Peyer's patch (tissue), 4 donors: ENCODE measurements at regions not wholly inside any gene's neighbourhood (a gene's known extent, or its start where the extent isn't known, plus 50 kb on each side); places are given as distances from the start of the nearest gene placed in this dataset.

Source experiments
- DNase-seq, 3 donors: peaks; one replicate each; pipeline ENCODE4 v3.0.0-alpha.2; 2017 to 2019
- H3K27ac ChIP-seq, 4 donors: fragments of 200-600 bp; sonication (generic); one replicate each; pipeline ENCODE4 v1.5.1; 2016 to 2019
- H3K27me3 ChIP-seq, 2 donors: fragments of 200-600 bp; sonication (generic); one replicate each; pipeline ENCODE4 v1.5.1; 2019
- H3K36me3 ChIP-seq, 3 donors: fragments of 200-600 bp; sonication (generic); one replicate each; pipeline ENCODE4 v1.5.1; 2016 to 2019
- H3K4me1 ChIP-seq, 4 donors: fragments of 200-600 bp; sonication (generic); one replicate each; pipeline ENCODE4 v1.5.1; 2016 to 2019
- H3K4me3 ChIP-seq, 4 donors: fragments of 200-600 bp; sonication (generic); 1 replicate in 3 of 4; 2 replicates in 1 of 4; pipeline ENCODE4 v1.5.1; 2016 to 2019; ENCODE audit warnings: mild to moderate bottlenecking in 1 of 4
- H3K9me3 ChIP-seq, 4 donors: fragments of 200-600 bp; sonication (generic); one replicate each; pipeline ENCODE4 v1.5.1; 2016 to 2019; ENCODE audit warnings: mild to moderate bottlenecking in 1 of 4
- CTCF ChIP-seq, 6 experiments: fragments of 450-650 bp in 4 of 6; fragments of 200-600 bp in 2 of 6; sonication (generic) in 1 of 6; IDR thresholded peaks; one replicate each; pipeline ENCODE4 v1.5.1; 2017 to 2019; ENCODE audit warnings: antibody characterized with exemption in 6 of 6, mild to moderate bottlenecking in 3 of 6, moderate library complexity in 1 of 6
- POLR2A ChIP-seq, 2 donors: fragments of 450-650 bp; IDR thresholded peaks; one replicate each; pipeline ENCODE4 v1.5.1; 2017; ENCODE audit warnings: antibody characterized with exemption in 2 of 2, mild to moderate bottlenecking in 2 of 2, moderate library complexity in 2 of 2

GRCh38 chr15:55044162-55044561 lies 152.6 kb downstream of the RSL24D1 start:
- TF ChIP-seq CTCF (IDR thresholded peaks at IDR 0.05) (no peak), POLR2A (IDR thresholded peaks at IDR 0.05) (no peak)
- H3K4me3 ChIP-seq = no peak overlapping the region
- DNase-seq = no peak
- no peaks in the 10 kb centered on the region for H3K27me3 ChIP-seq
- H3K9me3 ChIP-seq = no peaks in the 10 kb centered on the region
- no peaks in the 10 kb centered on the region for H3K36me3 ChIP-seq
- no peak overlapping the region for H3K27ac ChIP-seq
- no peaks in the 10 kb centered on the region for H3K4me1 ChIP-seq

- H3K4me1 ChIP-seq = no peaks in the 10 kb centered on the region
- TF ChIP-seq POLR2A (IDR thresholded peaks at IDR 0.05) (no peak), CTCF (IDR thresholded peaks at IDR 0.05) (no peak)
- no peaks in the 10 kb centered on the region for H3K36me3 ChIP-seq
- no peak for DNase-seq
- H3K4me3 ChIP-seq = no peak overlapping the region
- H3K9me3 ChIP-seq = no peaks in the 10 kb centered on the region
- no peak overlapping the region for H3K27ac ChIP-seq
- H3K27me3 ChIP-seq = no peaks in the 10 kb centered on the region
Measured at GRCh38 chr15:55037071-55037470, 159.7 kb downstream of the RSL24D1 start.

- Histone ChIP-seq H3K27ac (no peak overlapping the region), H3K36me3 (no peaks in the 10 kb centered on the region), H3K27me3 (no peaks in the 10 kb centered on the region), H3K4me3 (no peak overlapping the region), H3K4me1 (no peaks in the 10 kb centered on the region), H3K9me3 (no peaks in the 10 kb centered on the region)
- no peak for DNase-seq
- TF ChIP-seq CTCF (IDR thresholded peaks at IDR 0.05) = no peak
- TF ChIP-seq POLR2A (IDR thresholded peaks at IDR 0.05) = no peak
Measured at GRCh38 chr15:55035749-55036148, 161.0 kb downstream of the RSL24D1 start.

GRCh38 chr15:55033574-55033973 lies 163.2 kb downstream of the RSL24D1 start:
- H3K4me3 ChIP-seq = no peak overlapping the region
- no peak for DNase-seq
- no peaks in the 10 kb centered on the region for H3K9me3 ChIP-seq
- H3K36me3 ChIP-seq = no peaks in the 10 kb centered on the region
- no peaks in the 10 kb centered on the region for H3K27me3 ChIP-seq
- no peaks in the 10 kb centered on the region for H3K4me1 ChIP-seq
- TF ChIP-seq CTCF (IDR thresholded peaks at IDR 0.05) (no peak), POLR2A (IDR thresholded peaks at IDR 0.05) (no peak)
- H3K27ac ChIP-seq = no peak overlapping the region

GRCh38 chr15:55031727-55032126 lies 165.0 kb downstream of the RSL24D1 start:
- DNase-seq = no peak
- Histone ChIP-seq H3K27ac (no peak overlapping the region), H3K9me3 (no peaks in the 10 kb centered on the region), H3K27me3 (no peaks in the 10 kb centered on the region), H3K4me1 (no peaks in the 10 kb centered on the region), H3K36me3 (no peaks in the 10 kb centered on the region), H3K4me3 (no peak overlapping the region)
- no peak for TF ChIP-seq CTCF (IDR thresholded peaks at IDR 0.05)
- no peak for TF ChIP-seq POLR2A (IDR thresholded peaks at IDR 0.05)

GRCh38 chr15:55026381-55026780 lies 170.4 kb downstream of the RSL24D1 start:
- H3K36me3 ChIP-seq = no peaks in the 10 kb centered on the region
- TF ChIP-seq POLR2A (IDR thresholded peaks at IDR 0.05) = no peak
- TF ChIP-seq CTCF (IDR thresholded peaks at IDR 0.05) = no peak
- no peak overlapping the region for H3K27ac ChIP-seq
- no peak overlapping the region for H3K4me3 ChIP-seq
- DNase-seq = no peak
- H3K9me3 ChIP-seq = no peaks in the 10 kb centered on the region
- H3K27me3 ChIP-seq = no peaks in the 10 kb centered on the region
- no peaks in the 10 kb centered on the region for H3K4me1 ChIP-seq
